Astrocyte of the cerebellum (primary cell): ENCODE measurements at regions not wholly inside any gene's neighbourhood (a gene's known extent, or its start where the extent isn't known, plus 50 kb on each side); places are given as distances from the start of the nearest gene placed in this dataset.
"Not testable (repeated sequence)": the region's sequence is repeated elsewhere in the genome, so short reads cannot be mapped to it uniquely, and the experiment has no call there.

ENCODE experiments used
- DNase-seq: peaks from one replicate; pipeline ENCODE4 v3.0.0-alpha.2; 2011; ENCODE audit warnings: low read depth
- H3K4me3 ChIP-seq: 2 replicates; pipeline ENCODE4 v1.5.1; 2011; ENCODE audit warnings: mild to moderate bottlenecking, low read depth, low read length, moderate library complexity
- in situ Hi-C: cut with HindIII; loops from 2 replicates; pipeline ENCODE4 v1.10.0; 2017; ENCODE audit warnings: low sequenced_read_pairs
- TF ChIP-seq, protein P1 (sequence below): IDR thresholded peaks from 2 replicates; pipeline ENCODE4 v1.5.1; 2012; ENCODE audit warnings: low read length, low read depth, moderate library complexity, mild to moderate bottlenecking; ENCODE audit errors: missing control alignments

DNA sequence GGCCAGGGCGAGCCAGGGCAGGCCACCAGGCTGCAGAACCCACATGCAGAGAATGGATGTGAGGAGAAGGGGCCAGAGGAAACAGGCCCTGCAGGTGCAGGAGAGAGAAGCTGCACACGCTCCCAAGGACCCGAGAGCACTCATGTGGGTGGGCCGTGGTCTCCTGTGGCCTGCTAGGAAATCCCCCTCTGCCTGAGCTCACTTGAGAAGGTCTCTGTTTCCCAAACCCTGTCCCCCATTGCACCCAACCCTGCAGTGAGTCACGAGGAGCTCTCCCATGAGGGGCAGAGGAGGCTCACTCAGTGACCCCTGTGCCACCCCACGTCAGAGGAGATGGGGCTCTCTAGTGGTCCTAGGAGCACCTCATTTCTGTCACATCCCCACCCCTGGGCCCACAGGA, 111.1 kb downstream of the KLF13 start:
- in situ Hi-C loops = no loop called here
- no peak for DNase-seq

GRCh38 chr15:31438601-31439265, 112.1 kb downstream of the KLF13 start:
- TF ChIP-seq, protein P1, sequence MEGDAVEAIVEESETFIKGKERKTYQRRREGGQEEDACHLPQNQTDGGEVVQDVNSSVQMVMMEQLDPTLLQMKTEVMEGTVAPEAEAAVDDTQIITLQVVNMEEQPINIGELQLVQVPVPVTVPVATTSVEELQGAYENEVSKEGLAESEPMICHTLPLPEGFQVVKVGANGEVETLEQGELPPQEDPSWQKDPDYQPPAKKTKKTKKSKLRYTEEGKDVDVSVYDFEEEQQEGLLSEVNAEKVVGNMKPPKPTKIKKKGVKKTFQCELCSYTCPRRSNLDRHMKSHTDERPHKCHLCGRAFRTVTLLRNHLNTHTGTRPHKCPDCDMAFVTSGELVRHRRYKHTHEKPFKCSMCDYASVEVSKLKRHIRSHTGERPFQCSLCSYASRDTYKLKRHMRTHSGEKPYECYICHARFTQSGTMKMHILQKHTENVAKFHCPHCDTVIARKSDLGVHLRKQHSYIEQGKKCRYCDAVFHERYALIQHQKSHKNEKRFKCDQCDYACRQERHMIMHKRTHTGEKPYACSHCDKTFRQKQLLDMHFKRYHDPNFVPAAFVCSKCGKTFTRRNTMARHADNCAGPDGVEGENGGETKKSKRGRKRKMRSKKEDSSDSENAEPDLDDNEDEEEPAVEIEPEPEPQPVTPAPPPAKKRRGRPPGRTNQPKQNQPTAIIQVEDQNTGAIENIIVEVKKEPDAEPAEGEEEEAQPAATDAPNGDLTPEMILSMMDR = no peak
- no peak overlapping the region for H3K4me3 ChIP-seq
- no peak for DNase-seq
- in situ Hi-C loops = no loop called here

More for the DNA sequence above, 111.1 kb downstream of the KLF13 start:
- no peak overlapping the region for H3K4me3 ChIP-seq
- TF ChIP-seq, protein P1 = no peak

DNA sequence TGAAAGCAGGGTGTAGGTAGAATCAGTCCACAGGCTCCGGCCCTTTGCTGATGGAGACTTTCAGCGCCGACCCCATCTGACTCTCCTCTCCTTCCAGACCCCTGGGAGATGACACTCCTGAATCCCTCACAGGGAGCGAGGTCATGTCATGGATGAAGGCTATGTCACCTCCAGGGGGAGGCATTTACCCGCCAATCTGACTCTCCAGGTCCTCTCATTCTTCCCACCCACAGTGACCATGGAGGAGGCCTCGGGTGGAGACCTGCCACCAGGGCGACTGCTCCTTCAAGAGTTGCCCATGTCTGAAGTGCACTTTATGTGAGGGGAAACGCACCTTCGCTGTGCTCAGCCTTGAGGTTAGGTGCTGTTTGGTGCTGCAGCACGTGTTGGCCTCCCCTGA, 112.7 kb downstream of the KLF13 start:
- no peak for DNase-seq
- in situ Hi-C loops = no loop called here
- TF ChIP-seq, protein P1 = peak; percentile 10
- no peak overlapping the region for H3K4me3 ChIP-seq

GRCh38 chr15:31440216-31440615, 113.6 kb downstream of the KLF13 start:
- H3K4me3 ChIP-seq = peak overlapping the region; percentile 46
- DNase-seq = not testable (repeated sequence)

GRCh38 chr15:31440754-31441311, 114.2 kb downstream of the KLF13 start:
- DNase-seq = no peak
- TF ChIP-seq, protein P1 = no peak
- in situ Hi-C loops = no loop called here
- H3K4me3 ChIP-seq = peak overlapping the region; percentile 46

More at GRCh38 chr15:31440216-31440615, 113.6 kb downstream of the KLF13 start:
- in situ Hi-C loops = not testable (repeated sequence)

DNA sequence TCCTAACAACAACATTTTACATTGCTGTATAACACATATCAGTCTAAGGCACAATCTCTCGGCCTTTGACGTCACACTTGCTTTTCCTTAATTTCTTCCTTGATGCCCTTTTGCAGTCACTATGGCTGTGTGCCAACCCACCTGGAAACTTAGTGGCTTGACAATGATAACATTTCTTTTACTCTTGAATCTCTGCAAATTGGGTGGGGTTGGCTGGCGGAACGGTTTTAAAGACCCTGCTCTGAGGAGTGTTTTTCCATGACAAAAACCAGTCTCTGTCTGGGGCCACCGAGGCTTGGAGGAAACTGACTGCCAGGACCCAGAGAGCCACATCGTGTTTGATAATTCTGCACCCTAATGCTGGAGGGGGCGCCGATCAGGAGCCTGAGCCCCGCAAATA, 115.6 kb downstream of the KLF13 start:
- no peak for DNase-seq
- TF ChIP-seq, protein P1 = no peak
- H3K4me3 ChIP-seq = no peak overlapping the region
- in situ Hi-C loops = no loop called here

- in situ Hi-C loops = no loop called here
- TF ChIP-seq, protein P1 = peak; percentile 41
- peak; percentile 26 for DNase-seq
- no peak overlapping the region for H3K4me3 ChIP-seq
These were observed 116.1 kb downstream of the KLF13 start for GRCh38 chr15:31442699-31443111.
